IMR-90 (cell line): ENCODE measurements at regions not wholly inside any gene's neighbourhood (a gene's known extent, or its start where the extent isn't known, plus 50 kb on each side); places are given as distances from the start of the nearest gene placed in this dataset.

Experiments used
- ATAC-seq: fragments of 200-7000 bp; cut with Tn5 transposase; 2 replicates; pipeline ENCODE4 v1.9.1; 2020; ENCODE audit warnings: low read depth, mild to moderate bottlenecking, moderate library complexity
- BruUV-seq: library from RNA; stranded (reverse); fragments of 400-500 nt; replicated peaks from 2 replicates; lab custom pipeline; 2021; lab: Mats Ljungman, UMichigan
- CTCF ChIA-PET: fragments of 300-600 bp; formaldehyde crosslinking; extraction: SDS; loops from one replicate; lab custom pipeline; 2021; ENCODE audit warnings: antibody characterized with exemption; lab: Yijun Ruan, JAX
- POLR2A ChIA-PET: fragments of 300-600 bp; sonication (Branson Sonifier 250); formaldehyde crosslinking; loops from one replicate; lab custom pipeline; 2022; ENCODE audit warnings: antibody characterized with exemption; ENCODE audit not compliant: unreplicated experiment; lab: Charles Lee
- DNase-seq: peaks from one replicate; pipeline ENCODE4 v3.0.0; 2013
- H2AFZ ChIP-seq: replicated peaks from 2 replicates; pipeline ENCODE3; 2013; ENCODE audit warnings: low read length, mild to moderate bottlenecking; ENCODE audit not compliant: poor library complexity
- H2AK5ac ChIP-seq: 2 replicates; pipeline ENCODE4 v1.6.1; 2013; ENCODE audit warnings: low read depth, low read length, inconsistent platforms
- H2AK9ac ChIP-seq: replicated peaks from 2 replicates; pipeline ENCODE3; 2013; ENCODE audit warnings: mild to moderate bottlenecking, low read depth, low read length, moderate library complexity; ENCODE audit not compliant: poor library complexity
- H2BK120ac ChIP-seq: 2 replicates; pipeline ENCODE4 v1.6.1; 2013; ENCODE audit warnings: low read depth, low read length, inconsistent platforms
- H2BK15ac ChIP-seq: 3 replicates; pipeline ENCODE4 v1.6.1; 2013; ENCODE audit warnings: low read depth, low read length, inconsistent platforms
- H2BK20ac ChIP-seq: 2 replicates; pipeline ENCODE4 v1.6.1; 2013; ENCODE audit warnings: low read depth, mild to moderate bottlenecking, inconsistent platforms, low read length, moderate library complexity
- H2BK5ac ChIP-seq: 2 replicates; pipeline ENCODE4 v1.6.1; 2013; ENCODE audit warnings: mild to moderate bottlenecking, low read depth, low read length, inconsistent platforms; ENCODE audit not compliant: poor library complexity, severe bottlenecking
- H3K14ac ChIP-seq: replicated peaks from 2 replicates; pipeline ENCODE4 v1.6.1; 2013; ENCODE audit warnings: low read depth, low read length, inconsistent platforms
- H3K18ac ChIP-seq: 2 replicates; pipeline ENCODE4 v1.6.1; 2013; ENCODE audit warnings: low read depth, low read length, control low read depth
- H3K23ac ChIP-seq: 2 replicates; pipeline ENCODE4 v1.6.1; 2013; ENCODE audit warnings: low read depth, low read length, inconsistent platforms
- H3K27ac ChIP-seq: 2 replicates; pipeline ENCODE4 v1.5.1; 2013; ENCODE audit warnings: mild to moderate bottlenecking, control low read depth, low read length; ENCODE audit not compliant: insufficient read depth
- H3K27me3 ChIP-seq: 2 replicates; pipeline ENCODE4 v1.6.1; 2013; ENCODE audit warnings: low read length; ENCODE audit not compliant: control insufficient read depth, insufficient read depth
- H3K36me3 ChIP-seq: 2 replicates; pipeline ENCODE4 v1.6.1; 2013; ENCODE audit warnings: low read length, mixed read lengths; ENCODE audit not compliant: control insufficient read depth, insufficient read depth
- H3K4ac ChIP-seq: 2 replicates; pipeline ENCODE4 v1.6.1; 2013; ENCODE audit warnings: low read depth, low read length, inconsistent platforms
- H3K4me1 ChIP-seq: 2 replicates; pipeline ENCODE4 v1.6.1; 2013; ENCODE audit warnings: low read length, mixed read lengths; ENCODE audit not compliant: control insufficient read depth, insufficient read depth
- H3K4me2 ChIP-seq: 2 replicates; pipeline ENCODE4 v1.6.1; 2013; ENCODE audit warnings: low read depth, mild to moderate bottlenecking, control low read depth, low read length, moderate library complexity
- H3K4me3 ChIP-seq: 2 replicates; pipeline ENCODE4 v1.5.1; 2013; ENCODE audit warnings: low read depth, mild to moderate bottlenecking, control low read depth, low read length, moderate library complexity; ENCODE audit not compliant: insufficient read depth
- H3K56ac ChIP-seq: 2 replicates; pipeline ENCODE4 v1.6.1; 2013; ENCODE audit warnings: low read length, inconsistent platforms; ENCODE audit not compliant: insufficient read depth; ENCODE audit errors: extremely low read depth
- H3K79me1 ChIP-seq, 2 experiments: 2 replicates each; pipeline ENCODE4 v1.6.1; 2013; ENCODE audit warnings: low read length in 2 of 2, inconsistent platforms in 1 of 2, low read depth in 1 of 2
- H3K9ac ChIP-seq: 2 replicates; pipeline ENCODE4 v1.6.1; 2013; ENCODE audit warnings: low read depth, low read length, control low read depth
- H3K9me1 ChIP-seq: 2 replicates; pipeline ENCODE4 v1.6.1; 2013; ENCODE audit warnings: low read length, inconsistent platforms; ENCODE audit not compliant: insufficient read depth
- H3K9me3 ChIP-seq: 2 replicates; pipeline ENCODE4 v1.6.1; 2013; ENCODE audit warnings: low read length; ENCODE audit not compliant: control insufficient read depth, insufficient read depth
- H4K20me1 ChIP-seq: 2 replicates; pipeline ENCODE4 v1.6.1; 2013; ENCODE audit warnings: low read length, inconsistent platforms; ENCODE audit not compliant: insufficient read depth
- H4K5ac ChIP-seq: 2 replicates; pipeline ENCODE4 v1.6.1; 2013; ENCODE audit warnings: mild to moderate bottlenecking, low read depth, low read length, control low read depth
- H4K8ac ChIP-seq, 2 experiments: 2 replicates each; pipeline ENCODE4 v1.6.1; 2013; ENCODE audit warnings: low read depth in 2 of 2, low read length in 2 of 2, control low read depth in 1 of 2, inconsistent platforms in 1 of 2
- H4K91ac ChIP-seq: 2 replicates; pipeline ENCODE4 v1.6.1; 2013; ENCODE audit warnings: low read depth, low read length, inconsistent platforms; ENCODE audit not compliant: insufficient read depth
- BHLHE40 ChIP-seq: fragments of 150-350 bp; IDR thresholded peaks from 2 replicates; pipeline ENCODE4 v1.6.1; 2016; ENCODE audit warnings: mild to moderate bottlenecking, low read depth, low read length
- CEBPB ChIP-seq: IDR thresholded peaks from 2 replicates; pipeline ENCODE4 v1.6.1; 2012; ENCODE audit warnings: low read depth, low read length, improper control_type of control experiment
- CHD1 ChIP-seq: IDR thresholded peaks from 2 replicates; pipeline ENCODE4 v1.6.1; 2012; ENCODE audit warnings: low read depth, low read length, improper control_type of control experiment
- CTCF ChIP-seq: conservative IDR thresholded peaks from 2 replicates; pipeline ENCODE4 v1.5.1; 2012; ENCODE audit warnings: mild to moderate bottlenecking, low read depth, low read length, improper control_type of control experiment
- ELK1 ChIP-seq: fragments of 150-350 bp; IDR thresholded peaks from 2 replicates; pipeline ENCODE4 v1.6.1; 2016; ENCODE audit warnings: low read depth, mild to moderate bottlenecking, low read length, moderate library complexity, borderline replicate concordance
- FOS ChIP-seq: fragments of 150-350 bp; IDR thresholded peaks from 2 replicates; pipeline ENCODE4 v1.6.1; 2016; ENCODE audit warnings: low read depth, low read length
- MAFK ChIP-seq: IDR thresholded peaks from 2 replicates; pipeline ENCODE4 v1.6.1; 2012; ENCODE audit warnings: low read depth, low read length, improper control_type of control experiment
- MAZ ChIP-seq: IDR thresholded peaks from 2 replicates; pipeline ENCODE4 v1.6.1; 2012; ENCODE audit warnings: low read depth, mild to moderate bottlenecking, low read length, improper control_type of control experiment, moderate library complexity, borderline replicate concordance
- MXI1 ChIP-seq: IDR thresholded peaks from 2 replicates; pipeline ENCODE4 v1.6.1; 2012; ENCODE audit warnings: low read depth, mild to moderate bottlenecking, low read length, moderate library complexity, borderline replicate concordance
- NFE2L2 ChIP-seq: fragments of 150-350 bp; IDR thresholded peaks from 2 replicates; pipeline ENCODE4 v1.6.1; 2016; ENCODE audit warnings: low read depth, mild to moderate bottlenecking, low read length
- POLR2A ChIP-seq: IDR thresholded peaks from 2 replicates; pipeline ENCODE4 v1.6.1; 2012; ENCODE audit warnings: mild to moderate bottlenecking, low read depth, low read length
- RAD21 ChIP-seq: IDR thresholded peaks from 2 replicates; pipeline ENCODE4 v1.6.1; 2012; ENCODE audit warnings: low read length, improper control_type of control experiment
- RCOR1 ChIP-seq: IDR thresholded peaks from 2 replicates; pipeline ENCODE4 v1.6.1; 2012; ENCODE audit warnings: mild to moderate bottlenecking, low read length, improper control_type of control experiment; ENCODE audit not compliant: insufficient replicate concordance
- RFX5 ChIP-seq: IDR thresholded peaks from 2 replicates; pipeline ENCODE4 v1.8.0; 2012; ENCODE audit warnings: low read depth, mild to moderate bottlenecking, low read length, moderate library complexity
- SMC3 ChIP-seq: fragments of 150-350 bp; IDR thresholded peaks from 2 replicates; pipeline ENCODE4 v1.6.1; 2016; ENCODE audit warnings: low read depth, mild to moderate bottlenecking, antibody characterized with exemption, low read length, moderate library complexity
- USF2 ChIP-seq: fragments of 150-350 bp; IDR thresholded peaks from 2 replicates; pipeline ENCODE4 v1.6.1; 2017; ENCODE audit warnings: mild to moderate bottlenecking, antibody characterized with exemption, low read length, low read depth
- WGBS, 2 experiments: methylation state at CpG; one replicate each; pipeline versions ENCODE4 v1.1.5 to v1.1.7; 2013; ENCODE audit warnings: missing lambda C conversion rate in 2 of 2; ENCODE audit not compliant: insufficient read length in 1 of 2; ENCODE audit errors: extremely low coverage in 2 of 2; 5-methylcytosine and 5-hydroxymethylcytosine counted together
- dilution Hi-C: fragments of 300-500 bp; cut with HindIII; formaldehyde crosslinking; loops from one replicate; pipeline ENCODE4 v1.14.3; 2018; ENCODE audit warnings: low sequenced_read_pairs; ENCODE audit not compliant: unreplicated experiment
- in situ Hi-C: fragments of 300-500 bp; cut with MboI; formaldehyde crosslinking; loops from 3 replicates; pipeline ENCODE4 v1.14.3; 2019; ENCODE audit warnings: low sequenced_read_pairs, inconsistent platforms, mixed read lengths
- intact Hi-C: fragments of 100-400 bp; cut with micrococcal nuclease; formaldehyde crosslinking; loops from 2 replicates; pipeline ENCODE4 v1.10.0; 2022

GRCh38 chr2:57859755-57860154 lies 186.9 kb upstream of the VRK2 start:
- H4K91ac ChIP-seq: no peak overlapping the region
- no peak overlapping the region for H3K4me2 ChIP-seq
- H3K4me3 ChIP-seq: no peak overlapping the region
- DNase-seq (no peak), ATAC-seq (no peak)
- WGBS, 2 experiments: no CpG with 5 or more reads among the region's 2 CpGs
- intact Hi-C loops: no loop called here
- H3K14ac ChIP-seq: no peak overlapping the region
- no peak overlapping the region for H3K18ac ChIP-seq
- TF ChIP-seq CHD1 (no peak), RAD21 (no peak), ELK1 (no peak), CEBPB (no peak), CTCF (no peak), RFX5 (no peak), BHLHE40 (no peak), RCOR1 (no peak), MXI1 (no peak), POLR2A (no peak), NFE2L2 (no peak), SMC3 (no peak), MAZ (no peak), FOS (no peak), USF2 (no peak), MAFK (no peak)
- dilution Hi-C loops: no loop called here
- H2AFZ ChIP-seq: no peak overlapping the region
- no peak overlapping the region for H3K9ac ChIP-seq
- no peak overlapping the region for H3K23ac ChIP-seq
- H4K8ac ChIP-seq: no peak overlapping the region
- H2BK120ac ChIP-seq: no peak overlapping the region
- no peak overlapping the region for H2BK5ac ChIP-seq
- H3K9me1 ChIP-seq: no peaks in the 10 kb centered on the region
- no peak overlapping the region for H2AK9ac ChIP-seq
- POLR2A ChIA-PET: no interaction called here
- no peaks in the 10 kb centered on the region for H3K36me3 ChIP-seq
- H3K4me1 ChIP-seq: no peaks in the 10 kb centered on the region
- no peak overlapping the region for H3K56ac ChIP-seq
- H2AK5ac ChIP-seq: no peak overlapping the region
- H3K27ac ChIP-seq: no peak overlapping the region
- no peaks in the 10 kb centered on the region for H4K20me1 ChIP-seq
- no peak overlapping the region for H4K5ac ChIP-seq
- no peak overlapping the region for H3K4ac ChIP-seq
- H3K79me1 ChIP-seq: no peaks in the 10 kb centered on the region
- H3K9me3 ChIP-seq: no peaks in the 10 kb centered on the region
- H2BK15ac ChIP-seq: no peak overlapping the region
- H3K27me3 ChIP-seq: no peaks in the 10 kb centered on the region
- CTCF ChIA-PET: no interaction called here
- in situ Hi-C loops: no loop called here
- no TSS peak for BruUV-seq
- no peak overlapping the region for H2BK20ac ChIP-seq
